Activated CD8-positive, alpha-beta memory T cell treated with anti-CD3 and anti-CD28 coated beads, Interleukin-2, amount 10 ng/mL, durations not matched to agents 7 days and 5 days (primary cell): ENCODE measurements at regions not wholly inside any gene's neighbourhood (a gene's known extent, or its start where the extent isn't known, plus 50 kb on each side); places are given as distances from the start of the nearest gene placed in this dataset.
A peak's percentile ranks its signal among the peaks of the same experiment; 100 is the strongest.
"Not testable (repeated sequence)": the region's sequence is repeated elsewhere in the genome, so short reads cannot be mapped to it uniquely, and the experiment has no call there.

Experiments used
- ATAC-seq: fragments of 150-1000 bp; cut with Tn5 transposase; one replicate; pipeline ENCODE4 v1.10.0; 2021; ENCODE audit warnings: moderate library complexity
- CTCF ChIA-PET: fragments of 350-600 bp; sonication (Branson Sonifier 250); formaldehyde crosslinking; loops from one replicate; lab custom pipeline; 2021; ENCODE audit warnings: antibody characterized with exemption; lab: Charles Lee
- DNase-seq: peaks from one replicate; pipeline ENCODE4 v3.0.0-alpha.2; 2020
- H3K27ac Mint-ChIP-seq: one replicate; pipeline ENCODE4 v1.8.0; 2021; ENCODE audit warnings: mild to moderate bottlenecking, mixed read lengths
- H3K27me3 Mint-ChIP-seq: one replicate; pipeline ENCODE4 v1.8.0; 2021; ENCODE audit warnings: mixed read lengths
- H3K36me3 Mint-ChIP-seq: one replicate; pipeline ENCODE4 v1.8.0; 2021; ENCODE audit warnings: mild to moderate bottlenecking, mixed read lengths
- H3K4me1 Mint-ChIP-seq: one replicate; pipeline ENCODE4 v1.8.0; 2021; ENCODE audit warnings: mixed read lengths
- H3K4me3 Mint-ChIP-seq: one replicate; pipeline ENCODE4 v1.8.0; 2021; ENCODE audit warnings: mild to moderate bottlenecking, moderate library complexity, mixed read lengths
- H3K9me3 Mint-ChIP-seq: one replicate; pipeline ENCODE4 v1.8.0; 2022; ENCODE audit warnings: low read depth, mixed read lengths

DNA sequence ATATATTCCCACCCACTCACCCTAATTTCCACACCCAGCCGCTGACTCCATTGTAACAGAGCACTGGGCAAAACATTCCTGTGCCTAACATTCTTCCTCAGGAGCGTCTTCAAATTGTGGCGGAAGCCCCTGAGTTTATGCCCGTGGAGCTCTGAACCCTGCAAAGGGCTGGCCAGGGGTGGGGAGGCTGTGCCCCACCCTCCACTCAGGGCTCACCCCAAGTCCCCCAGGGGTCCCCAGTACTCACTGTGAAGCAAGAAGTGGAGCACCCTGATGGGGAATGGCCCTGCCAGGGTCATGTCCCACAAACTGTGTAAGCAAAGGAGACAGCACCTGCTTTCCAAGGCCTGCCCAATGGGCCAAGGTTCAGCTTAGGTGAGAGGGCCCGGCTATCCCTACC is 303.2 kb downstream of the PREX1 start:
- Mint-ChIP-seq H3K36me3 (no peaks in the 10 kb centered on the region), H3K27me3 (peaks cover 4% of the 10 kb centered on the region), H3K27ac (no peak overlapping the region), H3K4me3 (no peak overlapping the region), H3K4me1 (no peaks in the 10 kb centered on the region), H3K9me3 (no peaks in the 10 kb centered on the region)
- CTCF ChIA-PET, result interaction anchor here (1.3 kb wide), 1 partner anchor 96 kb away, joined by 3 read pairs; no protein-coding TSS in a partner anchor
- DNase-seq (no peak), ATAC-seq (no peak)

GRCh38 chr20:48523191-48523995 is 304.4 kb downstream of the PREX1 start:
- Mint-ChIP-seq H3K36me3 (no peaks in the 10 kb centered on the region), H3K9me3 (no peaks in the 10 kb centered on the region), H3K4me3 (no peak overlapping the region), H3K4me1 (no peaks in the 10 kb centered on the region), H3K27me3 (no peaks in the 10 kb centered on the region), H3K27ac (no peak overlapping the region)
- CTCF ChIA-PET, result interaction anchor here (1.3 kb wide), 1 partner anchor 97 kb away, joined by 3 read pairs; no protein-coding TSS in a partner anchor
- no peak for ATAC-seq
- DNase-seq, result peak; percentile 42

DNA sequence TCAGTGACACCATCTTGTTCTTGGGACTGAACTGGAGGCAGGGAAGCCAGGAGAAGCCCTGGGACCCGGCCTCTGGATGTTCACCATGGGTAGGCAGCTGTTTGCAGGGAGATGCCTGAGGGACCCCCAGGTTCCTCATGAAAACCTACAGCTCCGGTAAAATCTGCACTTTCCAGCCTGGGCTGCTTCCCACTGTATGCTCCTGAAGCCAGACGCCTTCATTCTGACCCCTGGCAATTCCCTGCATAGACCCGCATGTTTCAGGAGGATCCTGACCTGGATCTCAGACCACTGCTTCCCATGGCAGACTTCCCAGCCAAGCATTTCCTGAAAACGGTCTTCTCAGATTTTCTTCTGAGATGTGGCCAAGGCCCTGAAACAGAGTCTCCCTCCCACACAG is 306.7 kb downstream of the PREX1 start:
- Mint-ChIP-seq H3K27ac (no peak overlapping the region), H3K4me1 (peaks cover 3% of the 10 kb centered on the region), H3K36me3 (no peaks in the 10 kb centered on the region), H3K9me3 (no peaks in the 10 kb centered on the region), H3K27me3 (peaks cover 8% of the 10 kb centered on the region), H3K4me3 (no peak overlapping the region)
- DNase-seq (no peak), ATAC-seq (no peak)
- CTCF ChIA-PET, result no interaction called here

DNA sequence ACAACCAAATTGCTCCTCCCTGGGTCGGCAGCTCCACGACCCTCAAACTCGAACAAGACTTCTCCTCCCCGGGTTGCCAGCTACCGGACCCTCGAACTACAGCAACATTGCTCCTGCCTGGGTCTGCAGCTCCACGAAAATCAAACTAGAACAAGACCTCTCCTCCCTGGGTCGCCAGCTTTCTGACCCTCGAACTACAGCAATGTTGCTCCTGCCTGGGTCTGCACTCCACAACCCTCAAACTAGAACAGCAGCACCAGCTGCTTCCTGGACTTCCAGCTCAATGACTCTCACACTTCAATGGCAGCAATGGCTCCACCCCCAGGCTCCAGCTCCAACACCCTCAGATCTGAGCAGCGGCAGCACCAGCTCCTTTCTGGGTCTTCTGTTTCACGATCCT is 311.6 kb downstream of the PREX1 start:
- H3K4me3 Mint-ChIP-seq, DNase-seq, ATAC-seq, H3K27ac Mint-ChIP-seq, H3K9me3 Mint-ChIP-seq, H3K36me3 Mint-ChIP-seq, H3K4me1 Mint-ChIP-seq: not testable (repeated sequence)
- H3K27me3 Mint-ChIP-seq, result peaks cover 14% of the 10 kb centered on the region
- CTCF ChIA-PET, result interaction anchor here (1.3 kb wide), 1 partner anchor 621 kb away, joined by 14 read pairs; no protein-coding TSS in a partner anchor

DNA sequence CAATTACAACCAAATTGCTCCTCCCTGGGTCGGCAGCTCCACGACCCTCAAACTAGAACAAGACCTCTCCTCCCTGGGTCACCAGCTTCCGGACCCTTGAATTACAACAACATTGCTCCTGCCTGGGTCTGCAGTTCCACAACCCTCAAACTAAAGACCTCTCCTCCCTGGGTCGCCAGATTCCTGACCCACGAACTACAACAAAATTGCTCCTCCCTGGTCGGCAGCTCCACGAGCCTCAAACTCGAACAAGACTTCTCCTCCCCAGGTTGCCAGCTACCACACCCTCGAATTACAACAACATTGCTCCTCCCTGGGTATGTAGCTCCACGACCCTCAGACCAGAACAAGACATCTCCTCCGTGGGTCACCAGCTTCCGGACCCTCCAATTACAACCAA is 313.2 kb downstream of the PREX1 start:
- H3K4me3 Mint-ChIP-seq, CTCF ChIA-PET, ATAC-seq, H3K36me3 Mint-ChIP-seq, DNase-seq, H3K27ac Mint-ChIP-seq, H3K9me3 Mint-ChIP-seq, H3K4me1 Mint-ChIP-seq: not testable (repeated sequence)
- H3K27me3 Mint-ChIP-seq, result peaks cover 14% of the 10 kb centered on the region

- DNase-seq, H3K4me3 Mint-ChIP-seq, H3K36me3 Mint-ChIP-seq, H3K9me3 Mint-ChIP-seq, ATAC-seq, CTCF ChIA-PET, H3K4me1 Mint-ChIP-seq, H3K27ac Mint-ChIP-seq: not testable (repeated sequence)
- H3K27me3 Mint-ChIP-seq, result peaks cover 14% of the 10 kb centered on the region
Measured at GRCh38 chr20:48512539-48512938, 315.3 kb downstream of the PREX1 start.

DNA sequence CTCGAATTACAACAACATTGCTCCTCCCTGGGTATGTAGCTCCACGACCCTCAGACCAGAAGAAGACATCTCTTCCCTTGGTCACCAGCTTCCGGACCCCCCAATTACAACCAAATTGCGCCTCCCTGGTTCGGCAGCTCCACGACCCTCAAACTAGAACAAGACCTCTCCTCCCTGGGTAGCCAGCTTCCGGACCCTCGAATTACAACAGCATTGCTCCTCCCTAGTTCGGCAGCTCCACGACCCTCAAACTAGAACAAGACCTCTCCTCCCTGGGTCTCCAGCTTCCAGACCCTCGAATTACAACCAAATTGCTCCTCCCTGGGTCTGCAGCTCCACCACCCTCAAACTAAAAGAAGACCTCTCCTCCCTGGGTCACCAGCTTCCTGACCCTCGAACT is 322.7 kb downstream of the PREX1 start:
- ATAC-seq, H3K36me3 Mint-ChIP-seq, H3K9me3 Mint-ChIP-seq, CTCF ChIA-PET, DNase-seq, H3K4me3 Mint-ChIP-seq, H3K4me1 Mint-ChIP-seq, H3K27me3 Mint-ChIP-seq, H3K27ac Mint-ChIP-seq: not testable (repeated sequence)

DNA sequence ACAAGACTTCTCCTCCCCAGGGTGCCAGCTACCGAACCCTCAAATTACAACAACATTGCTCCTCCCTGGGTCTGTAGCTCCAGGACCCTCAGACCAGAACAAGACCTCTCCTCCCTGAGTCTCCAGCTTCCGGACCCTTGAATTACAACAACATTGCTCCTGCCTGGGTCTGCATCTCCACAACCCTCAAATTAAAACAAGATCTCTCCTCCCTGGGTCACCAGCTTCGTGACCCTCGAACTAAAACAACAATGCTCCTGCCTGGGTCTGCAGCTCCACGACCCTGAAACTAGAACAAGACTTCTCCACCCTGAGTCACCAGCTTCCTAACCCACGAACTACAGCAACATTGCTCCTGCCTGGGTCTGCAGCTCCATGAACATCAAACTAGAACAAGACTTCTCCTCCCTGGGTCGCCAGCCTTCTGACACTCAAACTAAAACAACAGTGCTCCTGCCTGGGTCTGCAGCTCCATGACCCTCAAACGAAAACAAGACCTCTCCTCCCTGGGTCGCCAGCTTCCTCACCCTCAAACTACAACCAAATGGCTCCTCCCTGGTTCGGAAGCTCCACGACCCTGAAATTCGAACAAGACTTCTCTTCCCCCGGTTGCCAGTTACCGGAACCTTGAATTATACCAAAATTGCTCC is 324.5 kb downstream of the PREX1 start:
- Mint-ChIP-seq H3K4me1 (no peaks in the 10 kb centered on the region), H3K9me3 (no peaks in the 10 kb centered on the region), H3K4me3 (no peak overlapping the region), H3K36me3 (no peaks in the 10 kb centered on the region), H3K27ac (no peak overlapping the region), H3K27me3 (peaks cover 2% of the 10 kb centered on the region)
- CTCF ChIA-PET, result no interaction called here
- ATAC-seq, result no peak
- DNase-seq, result no peak

- H3K27ac Mint-ChIP-seq, result no peak overlapping the region
- no peaks in the 10 kb centered on the region for H3K9me3 Mint-ChIP-seq
- no peaks in the 10 kb centered on the region for H3K4me1 Mint-ChIP-seq
- no peak overlapping the region for H3K4me3 Mint-ChIP-seq
- peaks cover 2% of the 10 kb centered on the region for H3K27me3 Mint-ChIP-seq
- ATAC-seq (no peak), DNase-seq (no peak)
- CTCF ChIA-PET, result no interaction called here
- H3K36me3 Mint-ChIP-seq, result no peaks in the 10 kb centered on the region
Measured at GRCh38 chr20:48502758-48503157, 325.0 kb downstream of the PREX1 start.

DNA sequence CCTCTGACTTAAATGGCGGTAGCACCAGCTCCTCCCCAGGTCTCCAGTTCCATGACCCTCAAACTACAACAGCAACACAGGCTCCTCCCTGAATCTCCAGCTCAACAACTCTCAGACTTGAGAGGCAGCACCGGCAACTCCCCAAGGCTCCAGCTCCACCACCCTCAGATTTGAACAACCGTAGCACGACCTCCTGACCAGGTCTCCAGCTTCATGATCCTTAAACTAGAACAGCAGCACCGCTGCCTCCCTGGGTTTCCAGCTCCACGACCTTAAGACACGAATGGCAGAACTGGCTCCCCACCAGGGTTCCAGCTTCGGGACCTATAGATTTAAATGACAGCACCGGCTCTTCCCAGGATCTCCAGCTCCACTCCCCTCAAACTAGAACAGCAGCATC is 325.8 kb downstream of the PREX1 start:
- peaks cover 2% of the 10 kb centered on the region for H3K27me3 Mint-ChIP-seq
- no peak for DNase-seq
- no peak overlapping the region for H3K27ac Mint-ChIP-seq
- CTCF ChIA-PET, result no interaction called here
- no peaks in the 10 kb centered on the region for H3K4me1 Mint-ChIP-seq
- H3K9me3 Mint-ChIP-seq, result no peaks in the 10 kb centered on the region
- no peak overlapping the region for H3K4me3 Mint-ChIP-seq
- ATAC-seq, result no peak
- no peaks in the 10 kb centered on the region for H3K36me3 Mint-ChIP-seq

DNA sequence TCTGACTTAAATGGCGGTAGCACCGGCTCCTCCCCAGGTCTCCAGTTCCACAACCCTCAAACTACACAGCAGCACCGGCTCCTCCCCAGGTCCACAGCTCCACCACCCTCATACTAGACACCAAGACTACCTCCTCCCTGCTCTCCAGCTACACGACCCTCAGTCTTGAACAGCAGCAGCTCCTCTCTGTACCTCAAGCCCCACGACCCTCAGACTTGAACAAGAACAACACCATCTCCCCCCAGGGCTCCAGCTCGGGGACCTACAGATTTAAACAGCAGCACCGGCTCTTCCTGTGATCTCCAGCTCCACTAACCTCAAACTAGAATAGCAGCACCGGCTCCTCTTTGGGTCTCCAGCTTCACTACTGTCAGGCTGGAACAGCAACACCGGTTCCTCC is 326.9 kb downstream of the PREX1 start:
- DNase-seq, H3K27ac Mint-ChIP-seq, H3K27me3 Mint-ChIP-seq, H3K4me1 Mint-ChIP-seq, H3K36me3 Mint-ChIP-seq, H3K9me3 Mint-ChIP-seq, ATAC-seq, H3K4me3 Mint-ChIP-seq: not testable (repeated sequence)
- CTCF ChIA-PET, result interaction anchor here (1.0 kb wide), 1 partner anchor 120 kb away, joined by 3 read pairs; no protein-coding TSS in a partner anchor

- H3K36me3 Mint-ChIP-seq, DNase-seq, H3K27me3 Mint-ChIP-seq, CTCF ChIA-PET, H3K9me3 Mint-ChIP-seq, H3K27ac Mint-ChIP-seq, ATAC-seq, H3K4me3 Mint-ChIP-seq, H3K4me1 Mint-ChIP-seq: not testable (repeated sequence)
Measured at GRCh38 chr20:48498939-48499338, 328.9 kb downstream of the PREX1 start.

DNA sequence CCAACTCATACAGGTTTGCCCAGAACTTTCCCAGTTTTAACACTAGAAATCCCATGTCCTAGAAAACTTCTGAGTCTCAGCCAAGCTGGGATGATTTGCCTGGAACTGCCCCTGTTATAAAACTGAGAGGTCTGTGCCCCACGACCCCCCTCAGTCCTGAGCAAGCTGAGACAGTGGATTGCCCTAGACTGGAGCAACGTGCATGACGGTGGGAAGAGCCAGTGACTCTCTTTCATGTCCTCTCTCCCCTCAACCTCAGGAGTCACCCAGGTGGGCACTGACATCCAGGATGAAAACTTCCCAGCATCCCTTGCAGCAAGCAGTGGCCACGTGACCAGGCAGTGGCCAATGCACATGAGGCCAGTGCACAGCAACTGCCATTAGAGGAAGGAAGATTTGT is 329.7 kb downstream of the PREX1 start:
- H3K36me3 Mint-ChIP-seq, ATAC-seq, DNase-seq, H3K4me1 Mint-ChIP-seq, H3K27me3 Mint-ChIP-seq, H3K27ac Mint-ChIP-seq, H3K9me3 Mint-ChIP-seq, H3K4me3 Mint-ChIP-seq, CTCF ChIA-PET: not testable (repeated sequence)

GRCh38 chr20:48493966-48494365 is 333.8 kb downstream of the PREX1 start:
- Mint-ChIP-seq H3K4me1 (no peaks in the 10 kb centered on the region), H3K9me3 (no peaks in the 10 kb centered on the region), H3K36me3 (no peaks in the 10 kb centered on the region), H3K4me3 (no peak overlapping the region), H3K27ac (no peak overlapping the region), H3K27me3 (peaks cover 6% of the 10 kb centered on the region)
- no peak for DNase-seq
- ATAC-seq, result no peak
- CTCF ChIA-PET, result interaction anchor here (0.5 kb wide), 1 partner anchor 372 kb away, joined by 3 read pairs; no protein-coding TSS in a partner anchor
